SU-DHL-6 (cell line): ENCODE measurements at regions not wholly inside any gene's neighbourhood (a gene's known extent, or its start where the extent isn't known, plus 50 kb on each side); places are given as distances from the start of the nearest gene placed in this dataset.

ENCODE experiments used
- EZH2phosphoT487 ChIP-seq: fragments of 200-600 bp; sonication (generic), shearing (Covaris generic); conservative IDR thresholded peaks from 2 replicates; pipeline ENCODE4 v1.6.1; 2018; ENCODE audit warnings: mild to moderate bottlenecking, antibody characterized with exemption, low read length, moderate library complexity, mixed read lengths
- TF ChIP-seq, protein P1 (sequence below): fragments of 200-600 bp; sonication (generic); IDR thresholded peaks from one replicate; pipeline ENCODE4 v1.5.1; 2017; ENCODE audit warnings: antibody characterized with exemption, mild to moderate bottlenecking, low read length, moderate library complexity; ENCODE audit not compliant: insufficient read depth, poor library complexity, severe bottlenecking

DNA sequence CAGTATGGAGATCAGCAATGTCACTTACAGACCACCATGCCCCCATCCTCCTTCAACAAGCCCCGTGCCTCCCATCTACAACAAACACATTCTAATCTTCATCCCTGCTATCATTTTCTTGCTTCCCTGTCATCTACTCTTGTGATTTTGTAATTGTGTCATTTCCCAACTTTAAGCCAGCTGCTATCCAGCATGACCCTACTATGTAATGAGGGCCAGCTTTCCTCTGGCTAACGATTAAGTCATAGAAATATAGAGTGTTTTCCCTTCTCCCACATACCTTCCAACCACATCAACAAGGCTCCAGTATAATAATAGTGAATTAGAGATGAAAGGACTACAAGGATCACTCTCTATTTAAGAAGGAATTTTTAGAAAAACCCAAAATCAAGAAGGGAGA is 607.0 kb downstream of the TENT5A start:
- TF ChIP-seq, protein P1, sequence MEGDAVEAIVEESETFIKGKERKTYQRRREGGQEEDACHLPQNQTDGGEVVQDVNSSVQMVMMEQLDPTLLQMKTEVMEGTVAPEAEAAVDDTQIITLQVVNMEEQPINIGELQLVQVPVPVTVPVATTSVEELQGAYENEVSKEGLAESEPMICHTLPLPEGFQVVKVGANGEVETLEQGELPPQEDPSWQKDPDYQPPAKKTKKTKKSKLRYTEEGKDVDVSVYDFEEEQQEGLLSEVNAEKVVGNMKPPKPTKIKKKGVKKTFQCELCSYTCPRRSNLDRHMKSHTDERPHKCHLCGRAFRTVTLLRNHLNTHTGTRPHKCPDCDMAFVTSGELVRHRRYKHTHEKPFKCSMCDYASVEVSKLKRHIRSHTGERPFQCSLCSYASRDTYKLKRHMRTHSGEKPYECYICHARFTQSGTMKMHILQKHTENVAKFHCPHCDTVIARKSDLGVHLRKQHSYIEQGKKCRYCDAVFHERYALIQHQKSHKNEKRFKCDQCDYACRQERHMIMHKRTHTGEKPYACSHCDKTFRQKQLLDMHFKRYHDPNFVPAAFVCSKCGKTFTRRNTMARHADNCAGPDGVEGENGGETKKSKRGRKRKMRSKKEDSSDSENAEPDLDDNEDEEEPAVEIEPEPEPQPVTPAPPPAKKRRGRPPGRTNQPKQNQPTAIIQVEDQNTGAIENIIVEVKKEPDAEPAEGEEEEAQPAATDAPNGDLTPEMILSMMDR = no peak
- no peak for TF ChIP-seq EZH2phosphoT487
